K562 (cell line): ENCODE measurements at regions not wholly inside any gene's neighbourhood (a gene's known extent, or its start where the extent isn't known, plus 50 kb on each side); places are given as distances from the start of the nearest gene placed in this dataset.

Experiments used
- ATAC-seq: fragments of 200-7000 bp; cut with Tn5 transposase; 3 replicates; pipeline ENCODE4 v1.9.1; 2020; ENCODE audit warnings: moderate library complexity
- BruUV-seq: library from RNA; stranded (reverse); fragments of 400-500 nt; replicated peaks from 2 replicates; lab custom pipeline; 2021; lab: Mats Ljungman, UMichigan
- CTCF ChIA-PET: fragments of 300-600 bp; formaldehyde crosslinking; extraction: SDS; loops from one replicate; lab custom pipeline; 2021; ENCODE audit warnings: low intra/inter-chr PET ratio; lab: Yijun Ruan, JAX
- POLR2A ChIA-PET: fragments of 300-600, 350-650 bp; sonication (Branson Sonifier 250); formaldehyde crosslinking; extraction: SDS; loops from one replicate; lab custom pipeline; 2021; ENCODE audit warnings: antibody characterized with exemption, inconsistent platforms; lab: Yijun Ruan, JAX
- DNase-seq, 4 experiments: peaks; one replicate each; pipeline versions ENCODE4 v3.0.0 to v3.0.0-alpha.2; 2011 to 2018; ENCODE audit warnings: low spot score in 3 of 4, mixed read lengths in 3 of 4; ENCODE audit errors: extremely low read depth in 1 of 4
- FAIRE-seq: peaks from 2 replicates; lab custom pipeline; 2011; peaks lifted over from hg19 to GRCh38; lab: Jason Lieb, UNC
- H2AFZ ChIP-seq: 2 replicates; pipeline ENCODE4 v1.6.0; 2011; ENCODE audit warnings: low read depth, low read length, control low read depth, inconsistent platforms
- H3K27ac ChIP-seq: fragments of 200-600 bp; 3 replicates; pipeline ENCODE4 v1.8.0; 2011; ENCODE audit warnings: low read depth, mild to moderate bottlenecking, control low read depth, inconsistent platforms, low read length, moderate library complexity, mixed read lengths; ENCODE audit errors: extremely low read depth
- H3K27me3 ChIP-seq, 2 experiments: fragments of 300-600 bp in 1 of 2; 2 replicates in 1 of 2; 3 replicates in 1 of 2; pipeline versions ENCODE4 v1.6.0 to v1.8.0; 2011; ENCODE audit warnings: inconsistent platforms in 2 of 2, low read length in 2 of 2, mild to moderate bottlenecking in 1 of 2, mixed read lengths in 1 of 2, moderate library complexity in 1 of 2; ENCODE audit not compliant: control insufficient read depth in 2 of 2, insufficient read depth in 2 of 2
- H3K36me3 ChIP-seq: fragments of 300-600 bp; 3 replicates; pipeline ENCODE4 v1.8.0; 2011; ENCODE audit warnings: mild to moderate bottlenecking, low read length, inconsistent platforms; ENCODE audit not compliant: control insufficient read depth, insufficient read depth
- H3K4me1 ChIP-seq, 2 experiments: fragments of 200-600 bp in 1 of 2; replicated peaks in 1 of 2; 2 replicates in 1 of 2; 3 replicates in 1 of 2; pipeline versions ENCODE4 v1.5.1 to v1.8.0; 2011; ENCODE audit warnings: inconsistent platforms in 2 of 2, low read length in 2 of 2, mild to moderate bottlenecking in 1 of 2, mixed read lengths in 1 of 2, moderate library complexity in 1 of 2; ENCODE audit not compliant: control insufficient read depth in 2 of 2, insufficient read depth in 2 of 2
- H3K4me2 ChIP-seq: 2 replicates; pipeline ENCODE4 v1.6.1; 2011; ENCODE audit warnings: low read length, control low read depth, inconsistent platforms, mixed read lengths; ENCODE audit not compliant: insufficient read depth
- H3K4me3 ChIP-seq: fragments of 200-600 bp; sonication (generic), shearing (Covaris generic); 2 replicates; pipeline ENCODE4 v1.5.1; 2016; ENCODE audit warnings: control low read depth, inconsistent platforms
- H3K79me2 ChIP-seq: fragments of 200-600 bp; 3 replicates; pipeline ENCODE4 v1.8.0; 2011; ENCODE audit warnings: low read length, inconsistent platforms; ENCODE audit not compliant: control insufficient read depth, insufficient read depth
- H3K9ac ChIP-seq, 2 experiments: 2 replicates each; pipeline versions ENCODE4 v1.6.0 to v1.6.1; 2011; ENCODE audit warnings: low read depth in 2 of 2, low read length in 2 of 2, control low read depth in 1 of 2, inconsistent platforms in 1 of 2, mild to moderate bottlenecking in 1 of 2, mixed read lengths in 1 of 2; ENCODE audit not compliant: insufficient read depth in 1 of 2
- H3K9me1 ChIP-seq: one replicate; pipeline ENCODE4 v1.6.0; 2011; ENCODE audit warnings: inconsistent platforms, mild to moderate bottlenecking, low read length, moderate library complexity; ENCODE audit not compliant: control insufficient read depth, insufficient read depth
- H3K9me3 ChIP-seq: replicated peaks from 2 replicates; pipeline ENCODE4 v1.5.1; 2011; ENCODE audit warnings: low read depth, low read length, inconsistent platforms; ENCODE audit not compliant: control insufficient read depth, insufficient read depth
- H4K20me1 ChIP-seq: replicated peaks from 2 replicates; pipeline ENCODE4 v1.6.1; 2011; ENCODE audit warnings: low read length, inconsistent platforms, mixed read lengths; ENCODE audit not compliant: control insufficient read depth, insufficient read depth
- BACH1 ChIP-seq: fragments of 200-800 bp; sonication (Bioruptor generic); IDR thresholded peaks from 2 replicates; pipeline ENCODE4 v1.6.1; 2016; ENCODE audit warnings: missing genetic modification characterization, missing compliant biosample characterization
- E2F6 ChIP-seq, 2 experiments: IDR thresholded peaks; 2 replicates each; pipeline ENCODE4 v1.6.1; 2011; ENCODE audit warnings: borderline replicate concordance in 1 of 2, control low read depth in 1 of 2, low read depth in 1 of 2, low read length in 1 of 2, mild to moderate bottlenecking in 1 of 2, mixed read lengths in 1 of 2, moderate library complexity in 1 of 2; ENCODE audit not compliant: insufficient read depth in 1 of 2, insufficient read length in 1 of 2, poor library complexity in 1 of 2, severe bottlenecking in 1 of 2; ENCODE audit errors: extremely low read depth in 1 of 2
- HNRNPK ChIP-seq: fragments of 200-400 bp; formaldehyde crosslinking; IDR thresholded peaks from one replicate; pipeline ENCODE4 v1.6.1; 2018; ENCODE audit warnings: mild to moderate bottlenecking, low read depth, low read length; ENCODE audit not compliant: poor library complexity, severe bottlenecking
- KLF13 ChIP-seq: fragments of 450-650 bp; IDR thresholded peaks from 2 replicates; pipeline ENCODE4 v1.6.1; 2016; ENCODE audit warnings: missing genetic modification characterization, low read depth, mild to moderate bottlenecking, missing compliant biosample characterization, moderate library complexity, borderline replicate concordance
- MCM7 ChIP-seq, 2 experiments: fragments of 450-650 bp; IDR thresholded peaks; 2 replicates each; pipeline ENCODE4 v1.6.1; 2016 to 2018
- NCOA6 ChIP-seq: fragments of 450-650 bp; IDR thresholded peaks from 2 replicates; pipeline ENCODE4 v1.6.1; 2017; ENCODE audit warnings: mild to moderate bottlenecking
- PHF21A ChIP-seq: fragments of 450-650 bp; IDR thresholded peaks from 2 replicates; pipeline ENCODE4 v1.6.1; 2017; ENCODE audit warnings: low read depth, borderline replicate concordance
- SAFB2 ChIP-seq: fragments of 200-400 bp; formaldehyde crosslinking; IDR thresholded peaks from 2 replicates; pipeline ENCODE4 v1.6.1; 2018; ENCODE audit warnings: borderline replicate concordance, low read length, low read depth, moderate library complexity; ENCODE audit not compliant: severe bottlenecking
- ZFP36 ChIP-seq: fragments of 150-350 bp; IDR thresholded peaks from 2 replicates; pipeline ENCODE4 v1.6.1; 2018; ENCODE audit warnings: low read length, low read depth; ENCODE audit not compliant: partially characterized antibody
- WGBS: fragments of 100-300 bp; shearing (Covaris generic); methylation state at CpG from one replicate; pipeline ENCODE4 v1.1.6; 2016; ENCODE audit warnings: low coverage, mixed read lengths; ENCODE audit not compliant: insufficient coverage; ENCODE audit errors: missing lambda C conversion rate; 5-methylcytosine and 5-hydroxymethylcytosine counted together
- in situ Hi-C: fragments of 300-500 bp; cut with MboI; formaldehyde crosslinking; loops from 4 replicates; pipeline ENCODE4 v1.15.0; 2018; ENCODE audit warnings: inconsistent platforms, mixed read lengths
- intact Hi-C: fragments of 100-400 bp; cut with micrococcal nuclease; formaldehyde crosslinking; loops from 2 replicates; pipeline ENCODE4 v1.14.2; 2022

- CTCF ChIA-PET = no interaction called here
- H3K27ac ChIP-seq = no peak overlapping the region
- H3K9ac ChIP-seq = no peak overlapping the region
- ATAC-seq (no peak), DNase-seq (no peak), FAIRE-seq (no peak)
- POLR2A ChIA-PET = no interaction called here
- H4K20me1 ChIP-seq = no peaks in the 10 kb centered on the region
- H2AFZ ChIP-seq = no peak overlapping the region
- TF ChIP-seq ZFP36 (no peak), BACH1 (peak; percentile 41; the same call in 1 of the 2 replicates), PHF21A (no peak), MCM7 (IDR thresholded peaks at IDR 0.05) (no peak), HNRNPK (no peak), SAFB2 (no peak), NCOA6 (no peak)
- no peaks in the 10 kb centered on the region for H3K9me3 ChIP-seq
- H3K4me3 ChIP-seq = no peak overlapping the region
- BruUV-seq = no TSS peak
- no peaks in the 10 kb centered on the region for H3K27me3 ChIP-seq
- no peak overlapping the region for H3K4me2 ChIP-seq
- H3K36me3 ChIP-seq = no peaks in the 10 kb centered on the region
- intact Hi-C loops = no loop called here
- in situ Hi-C loops = no loop called here
- no peaks in the 10 kb centered on the region for H3K79me2 ChIP-seq
- WGBS = 0% methylated on average over 2 of the region's 2 CpGs
- H3K9me1 ChIP-seq = no peaks in the 10 kb centered on the region
- H3K4me1 ChIP-seq = no peaks in the 10 kb centered on the region
Observed at GRCh38 chr9:108486831-108487230, 369.0 kb downstream of the ACTL7B start.

DNA sequence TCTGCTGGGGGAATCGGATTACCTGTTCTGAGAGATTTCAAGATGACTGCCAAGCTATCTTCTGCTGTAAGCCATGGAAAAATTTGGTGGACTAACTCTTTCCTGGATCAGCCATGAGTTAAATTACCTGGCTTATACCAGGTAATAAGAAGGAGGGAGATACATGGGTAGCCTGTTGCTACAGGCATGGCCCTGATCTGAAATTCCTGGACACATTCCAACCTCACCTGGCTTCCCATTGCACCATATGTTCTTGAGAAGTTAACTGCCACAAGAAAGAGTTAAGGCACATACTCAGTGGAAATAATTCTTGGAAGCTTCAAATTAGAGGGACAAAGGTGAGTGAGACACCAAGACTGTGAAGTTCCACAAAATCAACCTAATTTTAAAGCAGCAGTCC is 371.3 kb downstream of the ACTL7B start:
- ChIA-PET CTCF (no interaction called here), POLR2A (interaction anchor here (0.6 kb wide), 1 partner anchor 742 kb away, joined by 3 read pairs; no protein-coding TSS in a partner anchor)
- FAIRE-seq (no peak), ATAC-seq (no peak), DNase-seq (no peak)
- no peak overlapping the region for H3K27ac ChIP-seq
- H3K4me2 ChIP-seq = no peak overlapping the region
- no TSS peak for BruUV-seq
- H3K4me1 ChIP-seq = no peaks in the 10 kb centered on the region
- H4K20me1 ChIP-seq = no peaks in the 10 kb centered on the region
- in situ Hi-C loops (no loop called here), intact Hi-C loops (no loop called here)
- WGBS = 0% methylated on average over 1 of the region's 1 CpG
- no peak overlapping the region for H3K4me3 ChIP-seq
- H3K9me1 ChIP-seq = no peaks in the 10 kb centered on the region
- no peaks in the 10 kb centered on the region for H3K79me2 ChIP-seq
- H3K36me3 ChIP-seq = no peaks in the 10 kb centered on the region
- H2AFZ ChIP-seq = no peak overlapping the region
- H3K9ac ChIP-seq = no peak overlapping the region
- no peaks in the 10 kb centered on the region for H3K9me3 ChIP-seq
- H3K27me3 ChIP-seq = no peaks in the 10 kb centered on the region
- no peak for TF ChIP-seq E2F6 (IDR thresholded peaks at IDR 0.05; ENCODE audit: borderline replicate concordance in 1 of 2, extremely low read depth in 1 of 2, insufficient read depth in 1 of 2, insufficient read length in 1 of 2, low read depth in 1 of 2, low read length in 1 of 2, poor library complexity in 1 of 2, severe bottlenecking in 1 of 2)
- TF ChIP-seq KLF13 (tag) = no peak
